Amniotic epithelial cell (primary cell): ENCODE measurements at regions not wholly inside any gene's neighbourhood (a gene's known extent, or its start where the extent isn't known, plus 50 kb on each side); places are given as distances from the start of the nearest gene placed in this dataset.
A peak's percentile ranks its signal among the peaks of the same experiment; 100 is the strongest.

Experiments used
- DNase-seq: peaks from one replicate; pipeline ENCODE4 v3.0.0-alpha.2; 2010; ENCODE audit warnings: low read depth

DNA sequence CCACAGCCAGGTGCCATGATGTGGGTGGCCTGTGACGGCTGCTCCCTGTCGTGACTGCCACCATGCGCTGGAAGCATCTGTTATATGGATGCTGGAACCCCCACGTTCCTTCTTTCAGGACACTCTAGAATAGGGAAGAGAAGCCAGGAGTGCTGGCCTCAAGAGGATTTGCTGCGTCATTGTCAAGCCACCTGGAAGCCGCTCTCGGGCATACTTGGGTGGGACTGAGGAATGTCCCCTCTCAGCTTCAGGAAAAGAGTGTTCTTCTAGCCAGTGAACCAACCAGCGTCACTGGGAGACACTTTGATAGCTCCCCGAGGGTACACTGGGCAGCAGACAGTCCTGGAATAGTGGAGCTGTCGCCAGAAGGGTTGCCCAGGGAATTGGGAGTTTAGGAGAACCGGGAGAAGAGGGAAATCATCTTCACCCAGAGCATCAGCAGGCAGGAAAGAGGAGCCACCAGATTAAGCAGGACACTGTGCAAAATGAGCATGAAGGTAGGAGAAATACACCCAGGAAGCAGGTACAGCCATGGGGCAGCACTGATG is 130.8 kb upstream of the SASH1 start:
- no peak for DNase-seq

DNA sequence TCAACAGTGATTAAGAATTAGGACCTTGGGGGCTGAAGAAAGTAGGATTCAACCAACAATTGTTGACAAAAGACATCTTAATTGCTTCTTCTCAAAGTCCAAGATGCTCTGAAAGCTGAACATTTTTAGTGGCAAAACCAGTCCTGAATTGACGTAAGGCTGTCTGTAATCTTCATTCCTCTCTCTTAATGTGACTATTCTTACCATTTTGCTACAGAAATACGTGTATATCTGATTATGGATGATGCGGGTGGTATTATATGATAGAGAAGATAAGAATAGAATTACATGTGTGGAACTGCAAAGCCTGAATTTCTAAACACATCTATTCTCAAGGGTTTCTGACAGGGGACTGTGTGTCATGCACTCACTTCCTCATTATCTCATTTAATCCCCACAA is 130.3 kb upstream of the SASH1 start:
- DNase-seq, result no peak

- DNase-seq, result no peak
Observed at GRCh38 chr6:148213366-148213765, 129.3 kb upstream of the SASH1 start.

DNA sequence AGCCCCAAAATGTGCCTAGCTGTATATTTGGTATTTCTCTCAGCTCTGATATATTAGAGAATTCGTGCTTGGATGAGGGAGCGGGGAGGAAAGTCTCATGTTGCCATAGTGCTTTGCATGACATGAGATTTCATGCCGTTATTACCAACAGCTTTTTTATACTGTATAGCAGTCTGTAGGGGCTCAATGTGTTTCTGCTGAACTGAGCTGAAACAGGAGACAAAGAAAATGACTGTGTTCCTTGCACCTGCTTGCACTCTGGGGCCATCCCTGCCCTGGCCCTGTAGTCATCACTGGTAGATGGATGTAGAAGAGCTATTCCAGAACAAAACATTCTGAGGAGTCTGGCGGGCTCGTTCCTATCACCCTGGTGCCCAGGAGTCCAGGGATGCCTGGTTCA is 128.0 kb upstream of the SASH1 start:
- no peak for DNase-seq

- no peak for DNase-seq
Observed at GRCh38 chr6:148217051-148217450, 125.6 kb upstream of the SASH1 start.

DNA sequence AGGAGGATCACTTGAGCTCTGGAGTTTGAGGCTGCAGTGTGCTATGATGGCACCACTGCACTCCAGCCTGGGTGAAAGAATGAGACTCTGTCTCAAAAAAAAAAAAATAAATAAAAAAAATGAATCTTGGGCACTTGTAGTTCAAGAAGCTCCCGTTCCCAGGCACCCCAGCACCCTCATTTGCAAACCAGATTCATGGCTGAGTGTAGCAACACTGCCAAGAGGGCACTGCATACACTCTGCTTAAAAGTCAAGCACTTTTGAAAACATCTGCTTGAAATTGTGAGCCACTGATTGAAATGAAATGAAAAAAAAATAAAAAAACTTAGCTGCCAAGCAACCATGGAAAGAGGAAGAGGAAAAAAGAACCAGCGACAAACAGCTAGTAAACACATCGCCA is 124.7 kb upstream of the SASH1 start:
- DNase-seq, result no peak

DNA sequence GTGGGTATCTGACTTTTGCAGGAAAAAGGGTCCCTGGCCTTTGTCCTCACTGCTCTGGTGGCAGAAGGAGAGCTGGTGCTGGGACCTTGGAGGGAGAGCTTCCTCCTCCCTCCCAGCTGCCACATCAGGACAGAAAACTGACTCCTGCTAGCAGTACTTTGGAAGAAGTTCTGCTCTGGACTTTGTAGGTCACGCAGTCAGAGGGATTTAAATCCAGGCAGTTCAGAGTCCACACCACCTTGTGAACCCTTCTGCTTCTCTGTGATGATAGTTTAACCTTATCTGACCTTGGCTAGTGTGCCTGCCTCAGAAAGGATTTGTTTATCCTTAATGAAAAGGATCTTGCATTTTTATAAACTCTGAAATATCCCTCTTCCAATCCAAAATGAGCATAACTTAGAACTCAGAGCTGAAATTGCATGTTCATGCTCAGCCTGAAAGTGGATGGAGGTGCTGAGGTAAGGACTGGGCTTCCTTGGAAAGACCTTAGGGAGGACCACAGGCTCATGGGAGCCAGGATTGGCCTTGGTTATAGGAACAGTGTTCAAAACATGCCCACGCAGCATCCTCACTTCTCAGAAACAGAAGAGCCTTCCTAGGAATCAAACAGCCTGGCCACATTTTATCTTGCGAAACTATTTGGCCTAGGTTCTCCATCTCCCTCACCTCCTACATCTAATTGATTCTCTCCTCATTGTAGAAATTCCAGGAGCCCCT is 123.9 kb upstream of the SASH1 start:
- no peak for DNase-seq

GRCh38 chr6:148221196-148221979 is 121.2 kb upstream of the SASH1 start:
- no peak for DNase-seq

GRCh38 chr6:148222376-148222775 is 120.3 kb upstream of the SASH1 start:
- DNase-seq, result no peak

DNA sequence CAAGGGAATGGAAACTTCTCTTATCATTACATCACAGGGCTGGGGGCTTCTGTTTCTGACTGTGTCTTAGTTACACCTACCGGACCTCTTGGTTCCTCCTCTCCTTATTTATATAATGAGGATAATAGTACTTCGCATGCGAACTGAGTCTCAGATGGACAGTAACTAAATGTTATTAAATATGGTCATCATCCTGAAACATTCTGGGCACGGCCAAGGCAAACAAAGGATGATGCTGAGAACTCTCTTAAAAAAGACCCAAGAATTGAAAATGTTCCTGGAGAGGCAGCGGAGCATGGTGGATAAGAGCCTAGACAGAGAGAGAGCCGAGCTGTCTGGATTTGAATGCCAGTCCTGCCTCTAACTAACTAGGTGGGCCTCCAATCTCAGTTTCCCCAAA is 119.8 kb upstream of the SASH1 start:
- no peak for DNase-seq

DNA sequence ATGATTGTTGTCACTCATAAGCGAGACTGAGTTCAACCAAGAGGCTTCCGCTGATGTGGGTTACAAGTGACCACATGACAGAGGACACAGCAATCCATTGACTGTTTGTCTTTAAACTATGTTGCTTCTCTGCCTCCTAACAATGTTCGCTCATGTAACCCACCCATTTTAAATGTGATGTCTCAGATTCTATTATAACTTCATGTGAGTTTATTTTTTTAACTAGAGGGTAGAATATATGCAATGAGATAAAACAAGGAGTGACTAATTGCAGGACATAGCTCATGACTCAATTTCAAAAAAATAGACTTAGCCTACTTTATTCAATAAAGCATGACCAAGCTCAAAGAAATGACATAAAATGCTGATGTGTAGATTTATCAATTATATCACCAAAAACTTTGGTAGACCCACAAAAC is 119.2 kb upstream of the SASH1 start:
- DNase-seq, result peak; percentile 26

DNA sequence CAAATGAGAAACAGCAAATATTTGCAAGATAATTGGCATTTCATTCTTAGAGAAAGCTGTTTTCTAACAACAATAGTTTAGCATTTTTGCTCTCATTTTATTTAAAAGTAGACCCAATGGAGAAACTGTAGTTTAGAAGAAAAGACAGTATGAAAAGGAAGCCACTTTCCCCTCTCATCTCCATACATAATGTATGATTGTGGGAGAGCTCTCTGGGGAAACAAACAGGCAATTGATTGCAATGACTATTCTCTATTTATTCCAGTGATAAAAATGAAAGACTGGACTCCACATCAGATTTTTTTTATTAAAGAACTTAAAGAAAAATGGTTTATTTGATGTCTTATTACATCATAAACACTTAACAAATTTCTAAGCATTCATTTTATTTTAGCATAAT is 116.8 kb upstream of the SASH1 start:
- no peak for DNase-seq

DNA sequence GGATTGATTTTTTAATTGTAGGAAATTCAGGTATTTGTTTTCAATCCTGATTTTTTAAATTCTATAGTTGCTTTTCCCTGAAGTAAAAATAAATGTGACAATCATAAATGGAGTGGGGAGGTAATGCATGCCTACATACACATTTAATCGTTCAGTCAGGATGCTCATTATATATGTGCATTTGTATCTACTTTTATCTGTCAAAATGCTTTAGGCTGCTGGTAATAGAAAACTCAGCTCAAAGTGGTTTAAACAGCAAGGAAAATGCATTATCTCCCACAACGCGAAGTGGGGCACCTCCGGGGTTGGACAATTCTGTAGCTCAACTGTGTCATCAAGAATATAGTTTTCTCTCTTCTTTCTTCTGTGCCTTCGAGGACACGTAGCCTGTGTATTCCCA is 116.4 kb upstream of the SASH1 start:
- no peak for DNase-seq

GRCh38 chr6:148231572-148231971 is 111.1 kb upstream of the SASH1 start:
- peak; percentile 78 for DNase-seq

GRCh38 chr6:148235446-148235845 is 107.2 kb upstream of the SASH1 start:
- peak; percentile 28 for DNase-seq

DNA sequence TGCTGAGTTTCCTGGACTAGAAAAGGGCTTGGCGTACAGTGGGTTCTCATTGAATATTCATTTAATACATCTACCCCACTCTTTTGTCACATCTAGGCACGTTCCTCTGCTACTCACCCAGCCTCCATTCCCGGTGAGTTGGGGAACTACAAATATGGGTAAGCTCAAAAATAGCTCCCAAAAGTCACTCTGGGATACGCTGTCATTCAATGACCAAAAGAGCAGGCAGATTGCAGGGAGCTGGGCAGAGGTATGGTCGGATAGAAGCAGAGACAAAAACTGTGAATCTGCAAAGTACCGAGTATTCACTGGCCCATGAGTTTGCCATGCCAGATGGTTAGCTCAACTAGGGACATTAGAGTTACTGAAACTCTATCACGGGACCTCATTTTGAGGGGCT is 103.9 kb upstream of the SASH1 start:
- no peak for DNase-seq

DNA sequence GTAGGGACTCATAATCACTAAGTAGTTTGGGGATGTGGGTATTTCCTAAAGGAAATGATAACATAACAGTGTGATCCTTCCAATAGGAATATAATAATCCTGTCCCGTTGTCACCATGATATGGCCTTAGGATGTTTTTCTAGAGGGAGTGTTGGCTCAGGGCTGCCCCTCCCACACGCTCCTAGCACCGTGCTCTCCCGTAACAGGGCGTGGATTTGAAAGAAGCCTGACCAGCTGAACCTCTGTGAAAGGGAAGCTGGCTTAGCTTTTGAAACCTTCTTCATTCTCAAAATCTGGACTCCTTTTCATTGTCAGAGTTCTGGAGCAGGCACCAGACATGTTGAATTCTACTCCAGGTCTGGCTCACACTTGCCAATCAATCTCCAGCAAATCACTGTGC is 103.4 kb upstream of the SASH1 start:
- no peak for DNase-seq

DNA sequence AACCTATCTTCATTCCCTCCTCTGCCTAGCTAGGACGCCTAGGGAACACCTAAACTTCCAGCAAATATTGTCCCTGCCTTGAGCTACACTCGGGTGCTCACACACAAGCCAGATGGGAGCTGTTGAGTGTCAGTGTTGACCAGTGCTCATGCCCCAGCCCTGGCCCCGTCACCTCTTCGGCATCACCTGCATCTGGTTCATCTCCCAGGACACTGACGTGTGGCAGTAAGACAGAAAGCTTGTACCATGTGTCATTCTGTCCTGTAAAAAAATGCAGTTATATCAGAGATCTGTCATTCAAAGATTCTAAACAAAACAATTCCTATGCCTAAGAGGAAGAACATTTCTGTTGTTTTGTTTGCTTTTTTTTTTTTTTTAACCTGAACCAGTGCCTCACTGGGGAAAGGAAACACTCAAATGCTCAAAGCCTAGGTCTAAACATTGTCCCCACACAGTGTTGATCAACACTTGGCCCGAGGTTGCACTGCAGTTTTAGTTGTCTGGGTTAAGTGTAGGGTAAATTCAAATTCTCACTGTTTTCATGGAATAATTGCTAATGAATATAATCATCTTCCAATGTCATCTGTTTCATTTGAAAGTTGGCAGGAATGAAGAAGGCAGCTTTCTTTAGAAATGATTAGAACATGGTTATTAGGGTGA is 102.7 kb upstream of the SASH1 start:
- no peak for DNase-seq

- no peak for DNase-seq
Observed at GRCh38 chr6:148240461-148240840, 102.2 kb upstream of the SASH1 start.

DNA sequence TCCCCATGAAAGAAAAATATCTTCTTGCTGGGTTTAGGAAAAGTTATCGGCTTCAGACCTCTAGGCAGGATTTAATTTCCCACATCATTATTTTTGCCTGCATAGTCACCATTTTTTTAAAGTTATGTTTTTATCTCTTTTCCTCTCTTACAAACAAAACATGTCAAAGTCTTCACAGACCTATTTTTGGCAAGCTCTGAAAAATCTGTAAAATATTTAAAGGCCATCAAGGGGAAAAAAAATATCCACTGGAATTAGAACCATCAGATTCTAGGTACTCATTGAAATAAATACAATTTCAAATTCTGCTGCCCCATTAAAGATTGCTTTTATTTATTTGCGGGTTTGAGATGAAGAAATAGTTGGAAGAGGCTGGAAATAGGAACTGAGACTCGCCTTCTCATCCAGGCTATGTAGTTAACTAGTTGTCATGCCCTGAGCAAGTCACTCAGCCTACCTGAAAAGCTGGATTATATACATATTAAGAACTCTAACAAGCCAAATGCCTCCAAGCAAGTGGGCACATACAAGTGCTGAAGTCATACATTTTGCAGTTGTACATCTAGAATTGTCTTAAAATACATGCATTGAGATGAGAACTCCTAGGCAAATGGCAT is 101.7 kb upstream of the SASH1 start:
- no peak for DNase-seq

DNA sequence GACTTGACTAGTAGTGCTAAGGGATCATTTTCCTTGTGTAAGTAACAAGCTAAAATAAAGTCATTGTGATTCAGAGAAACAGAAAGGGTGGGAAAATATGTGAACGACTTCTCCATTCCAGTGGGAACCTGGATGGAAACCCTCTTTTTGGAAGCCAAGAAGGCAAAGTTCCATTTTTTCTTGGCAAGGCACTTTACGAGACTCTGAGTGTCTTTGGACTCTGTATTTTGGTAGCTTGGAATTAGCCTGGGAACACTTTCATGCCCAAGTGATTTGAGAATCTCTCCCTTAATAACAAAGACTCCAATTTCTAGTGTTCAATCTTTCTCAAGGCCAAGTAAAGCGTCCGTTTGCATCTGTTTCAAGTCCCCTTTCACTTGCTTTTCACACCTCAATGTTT is 100.5 kb upstream of the SASH1 start:
- no peak for DNase-seq

- no peak for DNase-seq
Observed at GRCh38 chr6:148244217-148244935, 98.3 kb upstream of the SASH1 start.
